IMR-90 (cell line): ENCODE measurements at regions not wholly inside any gene's neighbourhood (a gene's known extent, or its start where the extent isn't known, plus 50 kb on each side); places are given as distances from the start of the nearest gene placed in this dataset.

Experiments
- ATAC-seq: fragments of 200-7000 bp; cut with Tn5 transposase; 2 replicates; pipeline ENCODE4 v1.9.1; 2020; ENCODE audit warnings: low read depth, mild to moderate bottlenecking, moderate library complexity
- BruUV-seq: library from RNA; stranded (reverse); fragments of 400-500 nt; replicated peaks from 2 replicates; lab custom pipeline; 2021; lab: Mats Ljungman, UMichigan
- CTCF ChIA-PET: fragments of 300-600 bp; formaldehyde crosslinking; extraction: SDS; loops from one replicate; lab custom pipeline; 2021; ENCODE audit warnings: antibody characterized with exemption; lab: Yijun Ruan, JAX
- POLR2A ChIA-PET: fragments of 300-600 bp; sonication (Branson Sonifier 250); formaldehyde crosslinking; loops from one replicate; lab custom pipeline; 2022; ENCODE audit warnings: antibody characterized with exemption; ENCODE audit not compliant: unreplicated experiment; lab: Charles Lee
- DNase-seq: peaks from one replicate; pipeline ENCODE4 v3.0.0; 2013
- H2AFZ ChIP-seq: replicated peaks from 2 replicates; pipeline ENCODE3; 2013; ENCODE audit warnings: low read length, mild to moderate bottlenecking; ENCODE audit not compliant: poor library complexity
- H2AK5ac ChIP-seq: 2 replicates; pipeline ENCODE4 v1.6.1; 2013; ENCODE audit warnings: low read depth, low read length, inconsistent platforms
- H2AK9ac ChIP-seq: replicated peaks from 2 replicates; pipeline ENCODE3; 2013; ENCODE audit warnings: mild to moderate bottlenecking, low read depth, low read length, moderate library complexity; ENCODE audit not compliant: poor library complexity
- H2BK120ac ChIP-seq: 2 replicates; pipeline ENCODE4 v1.6.1; 2013; ENCODE audit warnings: low read depth, low read length, inconsistent platforms
- H2BK15ac ChIP-seq: 3 replicates; pipeline ENCODE4 v1.6.1; 2013; ENCODE audit warnings: low read depth, low read length, inconsistent platforms
- H2BK20ac ChIP-seq: 2 replicates; pipeline ENCODE4 v1.6.1; 2013; ENCODE audit warnings: low read depth, mild to moderate bottlenecking, inconsistent platforms, low read length, moderate library complexity
- H2BK5ac ChIP-seq: 2 replicates; pipeline ENCODE4 v1.6.1; 2013; ENCODE audit warnings: mild to moderate bottlenecking, low read depth, low read length, inconsistent platforms; ENCODE audit not compliant: poor library complexity, severe bottlenecking
- H3K14ac ChIP-seq: replicated peaks from 2 replicates; pipeline ENCODE4 v1.6.1; 2013; ENCODE audit warnings: low read depth, low read length, inconsistent platforms
- H3K18ac ChIP-seq: 2 replicates; pipeline ENCODE4 v1.6.1; 2013; ENCODE audit warnings: low read depth, low read length, control low read depth
- H3K23ac ChIP-seq: 2 replicates; pipeline ENCODE4 v1.6.1; 2013; ENCODE audit warnings: low read depth, low read length, inconsistent platforms
- H3K27ac ChIP-seq: 2 replicates; pipeline ENCODE4 v1.5.1; 2013; ENCODE audit warnings: mild to moderate bottlenecking, control low read depth, low read length; ENCODE audit not compliant: insufficient read depth
- H3K27me3 ChIP-seq: 2 replicates; pipeline ENCODE4 v1.6.1; 2013; ENCODE audit warnings: low read length; ENCODE audit not compliant: control insufficient read depth, insufficient read depth
- H3K36me3 ChIP-seq: 2 replicates; pipeline ENCODE4 v1.6.1; 2013; ENCODE audit warnings: low read length, mixed read lengths; ENCODE audit not compliant: control insufficient read depth, insufficient read depth
- H3K4ac ChIP-seq: 2 replicates; pipeline ENCODE4 v1.6.1; 2013; ENCODE audit warnings: low read depth, low read length, inconsistent platforms
- H3K4me1 ChIP-seq: 2 replicates; pipeline ENCODE4 v1.6.1; 2013; ENCODE audit warnings: low read length, mixed read lengths; ENCODE audit not compliant: control insufficient read depth, insufficient read depth
- H3K4me2 ChIP-seq: 2 replicates; pipeline ENCODE4 v1.6.1; 2013; ENCODE audit warnings: low read depth, mild to moderate bottlenecking, control low read depth, low read length, moderate library complexity
- H3K4me3 ChIP-seq: 2 replicates; pipeline ENCODE4 v1.5.1; 2013; ENCODE audit warnings: low read depth, mild to moderate bottlenecking, control low read depth, low read length, moderate library complexity; ENCODE audit not compliant: insufficient read depth
- H3K56ac ChIP-seq: 2 replicates; pipeline ENCODE4 v1.6.1; 2013; ENCODE audit warnings: low read length, inconsistent platforms; ENCODE audit not compliant: insufficient read depth; ENCODE audit errors: extremely low read depth
- H3K79me1 ChIP-seq, 2 experiments: 2 replicates each; pipeline ENCODE4 v1.6.1; 2013; ENCODE audit warnings: low read length in 2 of 2, inconsistent platforms in 1 of 2, low read depth in 1 of 2
- H3K9ac ChIP-seq: 2 replicates; pipeline ENCODE4 v1.6.1; 2013; ENCODE audit warnings: low read depth, low read length, control low read depth
- H3K9me1 ChIP-seq: 2 replicates; pipeline ENCODE4 v1.6.1; 2013; ENCODE audit warnings: low read length, inconsistent platforms; ENCODE audit not compliant: insufficient read depth
- H3K9me3 ChIP-seq: 2 replicates; pipeline ENCODE4 v1.6.1; 2013; ENCODE audit warnings: low read length; ENCODE audit not compliant: control insufficient read depth, insufficient read depth
- H4K20me1 ChIP-seq: 2 replicates; pipeline ENCODE4 v1.6.1; 2013; ENCODE audit warnings: low read length, inconsistent platforms; ENCODE audit not compliant: insufficient read depth
- H4K5ac ChIP-seq: 2 replicates; pipeline ENCODE4 v1.6.1; 2013; ENCODE audit warnings: mild to moderate bottlenecking, low read depth, low read length, control low read depth
- H4K8ac ChIP-seq, 2 experiments: 2 replicates each; pipeline ENCODE4 v1.6.1; 2013; ENCODE audit warnings: low read depth in 2 of 2, low read length in 2 of 2, control low read depth in 1 of 2, inconsistent platforms in 1 of 2
- H4K91ac ChIP-seq: 2 replicates; pipeline ENCODE4 v1.6.1; 2013; ENCODE audit warnings: low read depth, low read length, inconsistent platforms; ENCODE audit not compliant: insufficient read depth
- BHLHE40 ChIP-seq: fragments of 150-350 bp; IDR thresholded peaks from 2 replicates; pipeline ENCODE4 v1.6.1; 2016; ENCODE audit warnings: mild to moderate bottlenecking, low read depth, low read length
- CEBPB ChIP-seq: IDR thresholded peaks from 2 replicates; pipeline ENCODE4 v1.6.1; 2012; ENCODE audit warnings: low read depth, low read length, improper control_type of control experiment
- CHD1 ChIP-seq: IDR thresholded peaks from 2 replicates; pipeline ENCODE4 v1.6.1; 2012; ENCODE audit warnings: low read depth, low read length, improper control_type of control experiment
- FOS ChIP-seq: fragments of 150-350 bp; IDR thresholded peaks from 2 replicates; pipeline ENCODE4 v1.6.1; 2016; ENCODE audit warnings: low read depth, low read length
- MAFK ChIP-seq: IDR thresholded peaks from 2 replicates; pipeline ENCODE4 v1.6.1; 2012; ENCODE audit warnings: low read depth, low read length, improper control_type of control experiment
- MAZ ChIP-seq: IDR thresholded peaks from 2 replicates; pipeline ENCODE4 v1.6.1; 2012; ENCODE audit warnings: low read depth, mild to moderate bottlenecking, low read length, improper control_type of control experiment, moderate library complexity, borderline replicate concordance
- MXI1 ChIP-seq: IDR thresholded peaks from 2 replicates; pipeline ENCODE4 v1.6.1; 2012; ENCODE audit warnings: low read depth, mild to moderate bottlenecking, low read length, moderate library complexity, borderline replicate concordance
- NFE2L2 ChIP-seq: fragments of 150-350 bp; IDR thresholded peaks from 2 replicates; pipeline ENCODE4 v1.6.1; 2016; ENCODE audit warnings: low read depth, mild to moderate bottlenecking, low read length
- POLR2A ChIP-seq: IDR thresholded peaks from 2 replicates; pipeline ENCODE4 v1.6.1; 2012; ENCODE audit warnings: mild to moderate bottlenecking, low read depth, low read length
- RAD21 ChIP-seq: IDR thresholded peaks from 2 replicates; pipeline ENCODE4 v1.6.1; 2012; ENCODE audit warnings: low read length, improper control_type of control experiment
- RCOR1 ChIP-seq: IDR thresholded peaks from 2 replicates; pipeline ENCODE4 v1.6.1; 2012; ENCODE audit warnings: mild to moderate bottlenecking, low read length, improper control_type of control experiment; ENCODE audit not compliant: insufficient replicate concordance
- RFX5 ChIP-seq: IDR thresholded peaks from 2 replicates; pipeline ENCODE4 v1.8.0; 2012; ENCODE audit warnings: low read depth, mild to moderate bottlenecking, low read length, moderate library complexity
- SMC3 ChIP-seq: fragments of 150-350 bp; IDR thresholded peaks from 2 replicates; pipeline ENCODE4 v1.6.1; 2016; ENCODE audit warnings: low read depth, mild to moderate bottlenecking, antibody characterized with exemption, low read length, moderate library complexity
- WGBS, 2 experiments: methylation state at CpG; one replicate each; pipeline versions ENCODE4 v1.1.5 to v1.1.7; 2013; ENCODE audit warnings: missing lambda C conversion rate in 2 of 2; ENCODE audit not compliant: insufficient read length in 1 of 2; ENCODE audit errors: extremely low coverage in 2 of 2; 5-methylcytosine and 5-hydroxymethylcytosine counted together
- dilution Hi-C: fragments of 300-500 bp; cut with HindIII; formaldehyde crosslinking; loops from one replicate; pipeline ENCODE4 v1.14.3; 2018; ENCODE audit warnings: low sequenced_read_pairs; ENCODE audit not compliant: unreplicated experiment
- in situ Hi-C: fragments of 300-500 bp; cut with MboI; formaldehyde crosslinking; loops from 3 replicates; pipeline ENCODE4 v1.14.3; 2019; ENCODE audit warnings: low sequenced_read_pairs, inconsistent platforms, mixed read lengths
- intact Hi-C: fragments of 100-400 bp; cut with micrococcal nuclease; formaldehyde crosslinking; loops from 2 replicates; pipeline ENCODE4 v1.10.0; 2022
- TF ChIP-seq, protein P1 (sequence below): conservative IDR thresholded peaks from 2 replicates; pipeline ENCODE4 v1.5.1; 2012; ENCODE audit warnings: mild to moderate bottlenecking, low read depth, low read length, improper control_type of control experiment
- TF ChIP-seq, protein P2 (sequence below): fragments of 150-350 bp; IDR thresholded peaks from 2 replicates; pipeline ENCODE4 v1.6.1; 2016; ENCODE audit warnings: low read depth, mild to moderate bottlenecking, low read length, moderate library complexity, borderline replicate concordance
- TF ChIP-seq, protein P3 (sequence below): fragments of 150-350 bp; IDR thresholded peaks from 2 replicates; pipeline ENCODE4 v1.6.1; 2017; ENCODE audit warnings: mild to moderate bottlenecking, antibody characterized with exemption, low read length, low read depth

DNA sequence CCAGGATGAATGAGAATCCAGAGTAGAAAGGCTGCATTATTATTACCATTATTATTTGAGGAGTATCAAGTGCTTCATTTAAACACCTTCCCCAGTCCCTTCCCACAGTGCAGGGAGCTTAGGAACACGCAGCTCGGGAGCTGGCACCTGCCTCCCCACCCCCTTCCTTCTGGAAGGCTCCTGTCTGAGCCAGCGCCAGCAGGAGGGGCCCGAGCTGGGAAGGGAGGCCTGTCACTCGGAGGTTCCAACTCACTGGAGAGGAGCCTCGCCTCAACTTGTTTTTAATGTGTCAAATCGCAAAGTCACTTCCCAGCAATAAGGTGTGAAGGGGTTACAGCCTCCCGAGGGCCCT, 156.4 kb upstream of the IRX4 start:
- H3K27me3 ChIP-seq: no peaks in the 10 kb centered on the region
- no peak overlapping the region for H2AK5ac ChIP-seq
- no peak overlapping the region for H2BK15ac ChIP-seq
- no TSS peak for BruUV-seq
- no peak overlapping the region for H3K9ac ChIP-seq
- no peak overlapping the region for H3K18ac ChIP-seq
- no peak overlapping the region for H2BK20ac ChIP-seq
- no peak overlapping the region for H4K5ac ChIP-seq
- 10% methylated on average over 2 of the region's 8 CpGs; no CpG with 5 or more reads in 1 of the 2 experiments for WGBS, 2 experiments
- no peak for ATAC-seq
- no peak overlapping the region for H2AFZ ChIP-seq
- no peak overlapping the region for H2BK120ac ChIP-seq
- H3K4me3 ChIP-seq: no peak overlapping the region
- no peaks in the 10 kb centered on the region for H3K79me1 ChIP-seq
- no peak overlapping the region for H3K14ac ChIP-seq
- no peak overlapping the region for H3K23ac ChIP-seq
- POLR2A ChIA-PET: no interaction called here
- H2AK9ac ChIP-seq: no peak overlapping the region
- no peak overlapping the region for H3K27ac ChIP-seq
- no peaks in the 10 kb centered on the region for H3K36me3 ChIP-seq
- no peak overlapping the region for H2BK5ac ChIP-seq
- in situ Hi-C loops (no loop called here), intact Hi-C loops (no loop called here), dilution Hi-C loops (no loop called here)
- no peak overlapping the region for H4K91ac ChIP-seq
- H4K20me1 ChIP-seq: no peaks in the 10 kb centered on the region
- no peaks in the 10 kb centered on the region for H3K9me1 ChIP-seq
- no peak overlapping the region for H4K8ac ChIP-seq
- DNase-seq: no peak
- CTCF ChIA-PET: interaction anchor here (0.9 kb wide), 1 partner anchor 276 kb away, joined by 8 read pairs; no protein-coding TSS in a partner anchor
- H3K4me2 ChIP-seq: no peak overlapping the region
- peaks cover 2% of the 10 kb centered on the region; the same call in 1 of the 2 replicates for H3K4me1 ChIP-seq
- H3K4ac ChIP-seq: no peak overlapping the region
- no peak for TF ChIP-seq FOS
- TF ChIP-seq RAD21: no peak
- no peak for TF ChIP-seq SMC3
- TF ChIP-seq, protein P1, sequence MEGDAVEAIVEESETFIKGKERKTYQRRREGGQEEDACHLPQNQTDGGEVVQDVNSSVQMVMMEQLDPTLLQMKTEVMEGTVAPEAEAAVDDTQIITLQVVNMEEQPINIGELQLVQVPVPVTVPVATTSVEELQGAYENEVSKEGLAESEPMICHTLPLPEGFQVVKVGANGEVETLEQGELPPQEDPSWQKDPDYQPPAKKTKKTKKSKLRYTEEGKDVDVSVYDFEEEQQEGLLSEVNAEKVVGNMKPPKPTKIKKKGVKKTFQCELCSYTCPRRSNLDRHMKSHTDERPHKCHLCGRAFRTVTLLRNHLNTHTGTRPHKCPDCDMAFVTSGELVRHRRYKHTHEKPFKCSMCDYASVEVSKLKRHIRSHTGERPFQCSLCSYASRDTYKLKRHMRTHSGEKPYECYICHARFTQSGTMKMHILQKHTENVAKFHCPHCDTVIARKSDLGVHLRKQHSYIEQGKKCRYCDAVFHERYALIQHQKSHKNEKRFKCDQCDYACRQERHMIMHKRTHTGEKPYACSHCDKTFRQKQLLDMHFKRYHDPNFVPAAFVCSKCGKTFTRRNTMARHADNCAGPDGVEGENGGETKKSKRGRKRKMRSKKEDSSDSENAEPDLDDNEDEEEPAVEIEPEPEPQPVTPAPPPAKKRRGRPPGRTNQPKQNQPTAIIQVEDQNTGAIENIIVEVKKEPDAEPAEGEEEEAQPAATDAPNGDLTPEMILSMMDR: no peak
- TF ChIP-seq, protein P2, sequence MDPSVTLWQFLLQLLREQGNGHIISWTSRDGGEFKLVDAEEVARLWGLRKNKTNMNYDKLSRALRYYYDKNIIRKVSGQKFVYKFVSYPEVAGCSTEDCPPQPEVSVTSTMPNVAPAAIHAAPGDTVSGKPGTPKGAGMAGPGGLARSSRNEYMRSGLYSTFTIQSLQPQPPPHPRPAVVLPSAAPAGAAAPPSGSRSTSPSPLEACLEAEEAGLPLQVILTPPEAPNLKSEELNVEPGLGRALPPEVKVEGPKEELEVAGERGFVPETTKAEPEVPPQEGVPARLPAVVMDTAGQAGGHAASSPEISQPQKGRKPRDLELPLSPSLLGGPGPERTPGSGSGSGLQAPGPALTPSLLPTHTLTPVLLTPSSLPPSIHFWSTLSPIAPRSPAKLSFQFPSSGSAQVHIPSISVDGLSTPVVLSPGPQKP: no peak
- no peak for TF ChIP-seq NFE2L2
- no peak for TF ChIP-seq CHD1
- no peak for TF ChIP-seq CEBPB
- TF ChIP-seq RCOR1: no peak
- TF ChIP-seq, protein P3, sequence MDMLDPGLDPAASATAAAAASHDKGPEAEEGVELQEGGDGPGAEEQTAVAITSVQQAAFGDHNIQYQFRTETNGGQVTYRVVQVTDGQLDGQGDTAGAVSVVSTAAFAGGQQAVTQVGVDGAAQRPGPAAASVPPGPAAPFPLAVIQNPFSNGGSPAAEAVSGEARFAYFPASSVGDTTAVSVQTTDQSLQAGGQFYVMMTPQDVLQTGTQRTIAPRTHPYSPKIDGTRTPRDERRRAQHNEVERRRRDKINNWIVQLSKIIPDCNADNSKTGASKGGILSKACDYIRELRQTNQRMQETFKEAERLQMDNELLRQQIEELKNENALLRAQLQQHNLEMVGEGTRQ: no peak
- no peak for TF ChIP-seq POLR2A
- no peak for TF ChIP-seq RFX5
- TF ChIP-seq MXI1: no peak
- TF ChIP-seq BHLHE40: no peak
- TF ChIP-seq MAZ: no peak
- no peak for TF ChIP-seq MAFK
- H3K56ac ChIP-seq: no peak overlapping the region
- no peaks in the 10 kb centered on the region for H3K9me3 ChIP-seq
